ENCODE measurements at regions not wholly inside any gene's neighbourhood (a gene's known extent, or its start where the extent isn't known, plus 50 kb on each side); places are given as distances from the start of the nearest gene placed in this dataset.

DNA sequence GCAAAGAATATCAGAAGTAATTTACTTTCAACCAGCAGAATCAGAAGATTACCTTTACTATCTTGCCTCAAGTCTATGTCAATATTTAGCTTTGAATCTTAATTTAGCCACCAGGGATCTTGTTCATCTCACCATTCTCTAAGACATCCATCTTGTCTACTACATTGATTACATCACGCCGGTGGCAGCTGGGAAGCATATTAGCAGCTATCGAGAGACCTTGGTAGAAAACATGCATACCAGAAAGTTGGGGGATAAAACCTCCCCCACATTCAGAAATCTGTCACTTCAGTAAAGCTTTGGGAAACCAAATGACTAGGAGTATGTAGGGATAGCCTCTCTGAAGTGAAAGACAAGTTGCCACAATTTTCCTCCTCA, 703.8 kb upstream of the FSHR start:
- Histone ChIP-seq H3K23ac (ENCODE audit: low read length) (no peak overlapping the region), H3K27ac (ENCODE audit: low read depth, low read length) (no peak overlapping the region), H4K12ac (ENCODE audit: low read depth, low read length) (no peak overlapping the region)

DNA sequence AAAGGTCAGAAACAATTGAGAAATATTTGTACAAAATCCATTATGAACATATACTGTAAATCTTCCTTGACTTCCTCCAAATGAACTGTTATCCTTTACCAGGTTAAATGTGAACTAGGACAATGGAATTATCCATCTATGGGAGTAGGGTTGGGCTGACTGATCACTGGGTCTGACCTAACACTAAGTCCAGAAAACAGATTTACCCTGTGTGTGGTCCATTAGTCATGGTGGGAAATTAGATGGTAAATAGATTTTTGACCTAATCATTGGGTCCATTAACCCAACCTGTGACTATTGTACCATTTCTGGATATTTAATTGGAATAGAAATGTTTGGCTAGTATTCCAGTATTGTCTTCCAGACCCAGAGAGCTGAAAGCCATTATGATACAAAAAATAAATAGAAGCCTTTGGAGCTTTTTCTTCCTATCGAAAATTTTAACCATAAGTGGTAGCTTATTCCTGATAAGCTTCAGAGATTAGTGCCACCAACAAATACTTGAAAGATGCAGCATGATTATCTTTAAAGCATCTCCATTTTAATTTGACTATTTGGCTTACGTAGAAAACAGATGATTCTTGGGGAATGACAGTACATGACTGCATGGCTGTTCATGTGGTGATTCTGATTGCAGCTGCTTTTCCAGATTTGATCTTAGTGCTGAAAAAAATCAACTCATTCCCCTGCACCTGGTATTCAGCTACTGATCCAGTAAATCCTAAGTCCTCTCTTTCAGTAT, 703.2 kb upstream of the FSHR start:
- Histone ChIP-seq H2BK5ac (ENCODE audit: low read depth, low read length, poor library complexity) (no peak overlapping the region), H3K18ac (ENCODE audit: low read length) (no peak overlapping the region), H3K9me3 (ENCODE audit: insufficient read depth, low read depth, low read length) (no peaks in the 10 kb centered on the region), H2BK120ac (ENCODE audit: insufficient read depth, low read length, poor library complexity) (no peak overlapping the region), H3K9ac (ENCODE audit: low read length) (no peak overlapping the region), H3K4ac (ENCODE audit: low read depth, low read length) (no peak overlapping the region), H3K4me2 (ENCODE audit: low read length) (no peak overlapping the region), H2AK5ac (ENCODE audit: low read length) (no peak overlapping the region), H4K8ac (ENCODE audit: low read depth, low read length) (no peak overlapping the region), H3K79me2 (ENCODE audit: control insufficient read depth, insufficient read depth, low read length, poor library complexity) (no peaks in the 10 kb centered on the region), H3K23ac (ENCODE audit: low read length) (no peak overlapping the region), H2BK12ac (ENCODE audit: low read length) (no peak overlapping the region), H3K36me3 (ENCODE audit: control insufficient read depth in 1 of 2, insufficient read depth in 2 of 2, low read length in 2 of 2) (no peaks in the 10 kb centered on the region), H3K4me1 (ENCODE audit: control insufficient read depth in 1 of 2, insufficient read depth in 2 of 2, low read length in 2 of 2) (no peaks in the 10 kb centered on the region), H3K79me1 (ENCODE audit: low read length) (no peaks in the 10 kb centered on the region), H3K27ac (ENCODE audit: low read depth, low read length) (no peak overlapping the region), H4K12ac (ENCODE audit: low read depth, low read length) (no peak overlapping the region), H4K91ac (ENCODE audit: low read depth, low read length) (no peak overlapping the region), H3K27me3 (ENCODE audit: insufficient read depth, low read length) (no peaks in the 10 kb centered on the region), H2AFZ (ENCODE audit: insufficient read depth, low read length, poor library complexity) (no peak overlapping the region), H3K4me3 (ENCODE audit: low read depth, low read length) (no peak overlapping the region), H3K14ac (ENCODE audit: low read length) (no peak overlapping the region)
- DNase-seq = no peak
- WGBS (ENCODE audit: extremely low coverage, insufficient coverage, insufficient read length) = no CpG with 5 or more reads among the region's 2 CpGs

More for the DNA sequence above, 703.8 kb upstream of the FSHR start:
- no peak overlapping the region for H2BK5ac ChIP-seq (ENCODE audit: low read depth, low read length, poor library complexity)
- H3K27me3 ChIP-seq (ENCODE audit: insufficient read depth, low read length) = no peaks in the 10 kb centered on the region
- no peak overlapping the region for H2AK5ac ChIP-seq (ENCODE audit: low read length)
- H3K9ac ChIP-seq (ENCODE audit: low read length) = no peak overlapping the region
- H3K14ac ChIP-seq (ENCODE audit: low read length) = no peak overlapping the region
- no peak overlapping the region for H2AFZ ChIP-seq (ENCODE audit: insufficient read depth, low read length, poor library complexity)
- no peak overlapping the region for H2BK12ac ChIP-seq (ENCODE audit: low read length)
- H3K36me3 ChIP-seq (ENCODE audit: control insufficient read depth in 1 of 2, insufficient read depth in 2 of 2, low read length in 2 of 2) = no peaks in the 10 kb centered on the region
- H3K9me3 ChIP-seq (ENCODE audit: insufficient read depth, low read depth, low read length) = no peaks in the 10 kb centered on the region
- no peak overlapping the region for H3K4me2 ChIP-seq (ENCODE audit: low read length)
- no peak overlapping the region for H2BK120ac ChIP-seq (ENCODE audit: insufficient read depth, low read length, poor library complexity)
- no CpG with 5 or more reads among the region's 3 CpGs for WGBS (ENCODE audit: extremely low coverage, insufficient coverage, insufficient read length)
- no peaks in the 10 kb centered on the region for H3K4me1 ChIP-seq (ENCODE audit: control insufficient read depth in 1 of 2, insufficient read depth in 2 of 2, low read length in 2 of 2)
- no peaks in the 10 kb centered on the region for H3K79me2 ChIP-seq (ENCODE audit: control insufficient read depth, insufficient read depth, low read length, poor library complexity)
- no peak overlapping the region for H3K4me3 ChIP-seq (ENCODE audit: low read depth, low read length)
- no peak overlapping the region for H4K8ac ChIP-seq (ENCODE audit: low read depth, low read length)
- no peak overlapping the region for H3K18ac ChIP-seq (ENCODE audit: low read length)
- no peak for DNase-seq
- H3K79me1 ChIP-seq (ENCODE audit: low read length) = no peaks in the 10 kb centered on the region
- H3K4ac ChIP-seq (ENCODE audit: low read depth, low read length) = no peak overlapping the region
- H4K91ac ChIP-seq (ENCODE audit: low read depth, low read length) = no peak overlapping the region

DNA sequence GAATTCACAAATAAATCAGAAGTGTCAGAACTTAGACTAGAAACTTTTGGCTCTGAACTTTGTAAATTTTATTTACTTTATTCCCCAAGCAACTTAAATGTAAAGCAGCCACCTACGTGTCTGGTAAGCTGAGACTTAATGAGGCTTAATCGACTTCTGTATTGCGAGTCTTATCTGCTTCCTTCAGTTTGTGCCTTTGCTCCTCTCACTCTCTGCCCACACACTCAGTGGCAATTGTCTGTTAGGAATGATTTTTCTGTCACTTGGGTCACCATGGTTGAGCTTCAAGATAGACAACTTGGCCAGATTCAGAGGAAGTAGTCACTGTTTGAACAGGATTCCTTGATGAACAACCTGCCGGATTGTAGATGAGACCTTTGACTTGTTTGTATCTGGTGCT, 691.4 kb upstream of the FSHR start:
- Histone ChIP-seq H3K79me1 (ENCODE audit: low read length) (no peaks in the 10 kb centered on the region), H4K8ac (ENCODE audit: low read depth, low read length) (no peak overlapping the region), H3K4me3 (ENCODE audit: low read depth, low read length) (no peak overlapping the region), H3K4me2 (ENCODE audit: low read length) (no peak overlapping the region), H4K91ac (ENCODE audit: low read depth, low read length) (no peak overlapping the region), H3K4ac (ENCODE audit: low read depth, low read length) (no peak overlapping the region), H2BK120ac (ENCODE audit: insufficient read depth, low read length, poor library complexity) (no peak overlapping the region), H3K4me1 (ENCODE audit: control insufficient read depth in 1 of 2, insufficient read depth in 2 of 2, low read length in 2 of 2) (no peaks in the 10 kb centered on the region), H3K18ac (ENCODE audit: low read length) (no peak overlapping the region), H2AFZ (ENCODE audit: insufficient read depth, low read length, poor library complexity) (no peak overlapping the region), H3K9ac (ENCODE audit: low read length) (no peak overlapping the region), H3K23ac (ENCODE audit: low read length) (no peak overlapping the region), H3K27ac (ENCODE audit: low read depth, low read length) (no peak overlapping the region), H2AK5ac (ENCODE audit: low read length) (no peak overlapping the region), H2BK12ac (ENCODE audit: low read length) (no peak overlapping the region), H4K12ac (ENCODE audit: low read depth, low read length) (no peak overlapping the region), H3K36me3 (ENCODE audit: control insufficient read depth in 1 of 2, insufficient read depth in 2 of 2, low read length in 2 of 2) (no peaks in the 10 kb centered on the region), H2BK5ac (ENCODE audit: low read depth, low read length, poor library complexity) (no peak overlapping the region), H3K79me2 (ENCODE audit: control insufficient read depth, insufficient read depth, low read length, poor library complexity) (no peaks in the 10 kb centered on the region), H3K14ac (ENCODE audit: low read length) (no peak overlapping the region), H3K9me3 (ENCODE audit: insufficient read depth, low read depth, low read length) (no peaks in the 10 kb centered on the region), H3K27me3 (ENCODE audit: insufficient read depth, low read length) (no peaks in the 10 kb centered on the region)
- DNase-seq = no peak
- no CpG with 5 or more reads among the region's 4 CpGs for WGBS (ENCODE audit: extremely low coverage, insufficient coverage, insufficient read length)

DNA sequence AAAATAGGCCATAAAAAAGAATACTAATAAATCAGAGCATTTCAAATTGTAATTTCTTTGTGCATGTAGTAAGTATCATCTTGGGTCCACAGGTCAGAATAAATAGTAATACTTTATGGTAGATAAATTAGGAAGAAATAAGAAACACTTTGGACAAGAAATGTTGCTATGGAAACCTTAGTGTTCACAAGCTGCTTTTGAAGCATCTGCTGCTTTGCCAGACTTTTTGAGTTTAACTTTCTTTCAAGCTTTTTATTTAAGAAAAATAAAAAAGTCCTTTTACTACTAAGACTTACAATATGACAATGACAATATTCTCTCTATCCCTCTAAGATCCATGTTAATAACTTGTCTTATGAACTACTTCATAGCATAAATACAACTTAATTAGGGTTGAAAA, 690.7 kb upstream of the FSHR start:
- Histone ChIP-seq H4K12ac (ENCODE audit: low read depth, low read length) (no peak overlapping the region), H3K27me3 (ENCODE audit: insufficient read depth, low read length) (no peaks in the 10 kb centered on the region), H3K23ac (ENCODE audit: low read length) (no peak overlapping the region), H3K4me2 (ENCODE audit: low read length) (no peak overlapping the region), H2BK5ac (ENCODE audit: low read depth, low read length, poor library complexity) (no peak overlapping the region), H2AK5ac (ENCODE audit: low read length) (no peak overlapping the region), H3K18ac (ENCODE audit: low read length) (no peak overlapping the region), H2BK120ac (ENCODE audit: insufficient read depth, low read length, poor library complexity) (no peak overlapping the region), H3K27ac (ENCODE audit: low read depth, low read length) (no peak overlapping the region), H2BK12ac (ENCODE audit: low read length) (no peak overlapping the region), H3K36me3 (ENCODE audit: control insufficient read depth in 1 of 2, insufficient read depth in 2 of 2, low read length in 2 of 2) (no peaks in the 10 kb centered on the region), H4K8ac (ENCODE audit: low read depth, low read length) (no peak overlapping the region), H2AFZ (ENCODE audit: insufficient read depth, low read length, poor library complexity) (no peak overlapping the region), H3K79me2 (ENCODE audit: control insufficient read depth, insufficient read depth, low read length, poor library complexity) (no peaks in the 10 kb centered on the region), H3K4ac (ENCODE audit: low read depth, low read length) (no peak overlapping the region), H3K9me3 (ENCODE audit: insufficient read depth, low read depth, low read length) (no peaks in the 10 kb centered on the region), H3K4me1 (ENCODE audit: control insufficient read depth in 1 of 2, insufficient read depth in 2 of 2, low read length in 2 of 2) (no peaks in the 10 kb centered on the region), H3K79me1 (ENCODE audit: low read length) (no peaks in the 10 kb centered on the region), H3K14ac (ENCODE audit: low read length) (no peak overlapping the region), H3K9ac (ENCODE audit: low read length) (no peak overlapping the region), H3K4me3 (ENCODE audit: low read depth, low read length) (no peak overlapping the region), H4K91ac (ENCODE audit: low read depth, low read length) (no peak overlapping the region)
- DNase-seq = no peak

All from trophoblast cell (in vitro differentiated cells and primary cell).